Kidney tubule cell (primary cell): ENCODE measurements at regions not wholly inside any gene's neighbourhood (a gene's known extent, or its start where the extent isn't known, plus 50 kb on each side); places are given as distances from the start of the nearest gene placed in this dataset.
A peak's percentile ranks its signal among the peaks of the same experiment; 100 is the strongest.
"Not testable (repeated sequence)": the region's sequence is repeated elsewhere in the genome, so short reads cannot be mapped to it uniquely, and the experiment has no call there.

Experiments used
- DNase-seq: peaks from one replicate; pipeline ENCODE4 v3.0.0-alpha.2; 2018; ENCODE audit warnings: low spot score

GRCh38 chr4:59615316-59615715 lies 1584.8 kb upstream of the ADGRL3 start:
- DNase-seq = no peak

GRCh38 chr4:59629348-59629747 lies 1570.8 kb upstream of the ADGRL3 start:
- no peak for DNase-seq

- DNase-seq = no peak
Measured at GRCh38 chr4:59630235-59630634, 1569.9 kb upstream of the ADGRL3 start.

- DNase-seq = no peak
Measured at GRCh38 chr4:59630922-59631321, 1569.2 kb upstream of the ADGRL3 start.

DNA sequence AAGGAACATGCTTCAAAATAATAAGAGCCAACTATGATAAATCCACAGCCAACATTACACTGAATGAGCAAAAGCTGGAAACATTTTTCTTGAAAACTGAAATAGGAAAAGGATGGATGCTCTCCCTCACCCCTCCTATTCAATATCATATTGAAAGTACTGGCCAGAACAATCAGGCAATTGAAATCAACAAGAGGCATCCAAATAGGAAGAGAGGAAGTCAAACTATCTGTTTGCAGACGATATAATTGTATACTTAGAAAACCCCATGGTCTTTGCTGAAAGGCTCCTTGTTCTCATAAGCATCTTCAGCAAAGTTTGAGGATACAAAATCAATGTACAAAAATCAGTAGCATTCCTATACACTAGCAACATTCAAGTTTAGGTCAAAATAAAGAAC lies 1562.5 kb upstream of the ADGRL3 start:
- DNase-seq = no peak

GRCh38 chr4:59643682-59644081 lies 1556.4 kb upstream of the ADGRL3 start:
- DNase-seq = no peak

- DNase-seq = no peak
Measured at GRCh38 chr4:59644765-59645164, 1555.4 kb upstream of the ADGRL3 start.

GRCh38 chr4:59646082-59646481 lies 1554.0 kb upstream of the ADGRL3 start:
- DNase-seq = no peak

DNA sequence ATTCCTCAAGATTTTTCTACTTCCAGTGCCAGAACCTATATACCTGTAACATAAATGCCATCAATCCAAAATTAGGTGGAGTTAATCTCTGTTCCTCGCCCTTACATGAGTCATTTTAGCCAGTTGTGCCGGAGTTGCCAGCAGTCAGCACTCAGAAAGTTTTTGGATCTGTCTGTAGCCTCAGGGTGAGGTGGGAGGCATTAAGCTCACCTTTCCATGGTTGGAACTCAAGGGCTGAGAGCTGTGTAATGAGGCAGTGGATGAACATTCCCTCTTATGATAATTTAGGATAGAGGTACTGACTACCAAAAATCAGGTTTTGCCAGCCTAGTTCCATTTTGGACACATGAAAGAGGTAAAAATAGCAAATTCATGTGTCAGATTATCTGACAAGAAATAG lies 1553.1 kb upstream of the ADGRL3 start:
- DNase-seq = no peak

- no peak for DNase-seq
Measured at GRCh38 chr4:59647500-59647899, 1552.6 kb upstream of the ADGRL3 start.

DNA sequence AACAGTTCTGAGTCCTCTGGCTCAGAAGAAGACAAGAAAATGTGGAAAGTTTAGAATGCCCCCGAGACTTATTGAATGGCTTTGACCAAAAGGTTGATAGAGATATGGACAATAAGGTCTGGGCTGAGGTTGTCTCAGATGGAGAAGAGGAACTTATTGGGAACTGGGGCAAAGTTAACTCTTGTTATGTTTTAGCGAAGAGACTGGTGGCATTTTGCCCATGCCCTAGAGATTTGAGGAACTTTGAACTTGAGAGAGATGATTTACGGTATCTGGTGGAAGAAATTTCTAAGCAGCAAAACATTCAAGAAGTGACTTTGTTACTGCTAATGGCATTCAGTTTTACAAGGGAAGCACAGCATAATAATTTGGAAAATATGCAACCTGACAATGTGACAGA lies 1549.3 kb upstream of the ADGRL3 start:
- no peak for DNase-seq

DNA sequence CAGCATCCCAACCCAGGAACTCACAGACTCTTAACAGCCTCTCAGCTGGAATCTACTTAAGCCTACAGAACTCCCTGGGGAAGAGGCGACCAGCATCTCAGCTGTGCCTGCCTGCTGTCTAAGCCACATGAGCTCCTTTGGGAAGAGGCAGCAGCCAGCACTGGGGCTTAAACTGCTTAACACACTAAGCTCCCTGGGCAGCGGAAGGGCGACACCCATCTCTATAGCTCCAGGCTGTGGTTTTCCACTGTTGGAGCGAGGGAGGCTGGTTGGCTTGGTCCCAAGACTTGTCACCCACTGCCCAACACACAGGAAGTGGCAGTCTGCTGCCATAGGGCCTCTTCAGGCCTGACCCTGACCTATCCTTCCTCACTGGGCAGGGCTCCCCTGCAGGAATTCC lies 1544.1 kb upstream of the ADGRL3 start:
- peak; percentile 1 for DNase-seq

- DNase-seq = no peak
Measured at GRCh38 chr4:59664771-59665170, 1535.4 kb upstream of the ADGRL3 start.

GRCh38 chr4:59666645-59667044 lies 1533.5 kb upstream of the ADGRL3 start:
- DNase-seq = no peak

GRCh38 chr4:59671037-59671436 lies 1529.1 kb upstream of the ADGRL3 start:
- peak; percentile 52 for DNase-seq

GRCh38 chr4:59676389-59676788 lies 1523.7 kb upstream of the ADGRL3 start:
- DNase-seq = no peak

- DNase-seq = not testable (repeated sequence)
Measured at GRCh38 chr4:59676992-59677391, 1523.1 kb upstream of the ADGRL3 start.

GRCh38 chr4:59685626-59686025 lies 1514.5 kb upstream of the ADGRL3 start:
- DNase-seq = no peak

GRCh38 chr4:59689149-59689548 lies 1511.0 kb upstream of the ADGRL3 start:
- no peak for DNase-seq

DNA sequence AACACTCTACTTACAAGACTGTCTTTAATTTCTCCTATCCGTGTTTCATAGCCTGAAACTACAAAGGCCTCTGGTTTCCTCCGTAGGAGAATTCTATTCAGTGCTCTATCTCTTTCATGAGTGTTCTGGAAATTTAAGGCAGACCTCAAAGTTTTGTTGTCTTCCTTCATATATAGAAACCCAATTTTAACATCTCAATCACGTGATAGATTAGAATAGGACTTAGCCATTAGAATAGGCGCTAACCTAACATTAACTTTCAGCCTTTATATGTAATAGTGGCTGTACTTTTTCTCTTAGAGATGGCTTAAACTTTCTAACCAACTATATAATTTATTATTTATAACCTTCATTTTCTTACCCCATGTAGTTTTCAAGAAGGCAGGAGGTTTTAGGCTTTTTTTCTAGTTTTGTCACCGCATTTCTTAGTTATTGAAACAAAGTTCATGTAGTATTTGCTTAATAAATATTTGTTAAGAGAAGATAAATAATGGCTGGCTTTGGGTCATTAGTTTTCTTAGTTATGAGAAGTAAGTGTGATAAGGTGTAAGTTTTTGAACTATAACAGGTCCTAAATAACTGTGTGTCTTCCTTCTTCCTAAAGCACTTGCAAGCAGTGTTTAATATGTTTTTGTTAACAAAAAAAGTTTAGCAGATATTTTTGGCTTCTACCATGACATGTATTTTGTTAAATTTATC lies 1504.6 kb upstream of the ADGRL3 start:
- DNase-seq = no peak

DNA sequence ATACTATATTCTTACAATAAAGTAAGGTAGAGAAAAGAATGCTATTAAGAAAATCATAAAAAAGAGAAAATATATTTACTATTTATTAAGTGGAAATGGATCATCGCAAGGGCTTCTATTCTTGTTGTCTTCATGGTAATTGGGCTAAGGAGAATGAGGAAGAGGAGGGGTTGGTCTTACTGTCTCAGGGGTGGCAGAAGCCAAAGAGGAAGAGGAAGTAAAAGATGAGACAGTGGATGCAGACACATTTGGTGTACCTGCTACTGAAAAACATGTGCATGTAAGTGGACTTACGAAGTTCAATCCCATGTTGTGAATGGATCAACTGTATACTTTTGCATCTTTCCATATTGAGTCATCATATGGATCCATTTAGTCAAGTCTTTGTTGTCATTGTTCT lies 1502.1 kb upstream of the ADGRL3 start:
- no peak for DNase-seq

DNA sequence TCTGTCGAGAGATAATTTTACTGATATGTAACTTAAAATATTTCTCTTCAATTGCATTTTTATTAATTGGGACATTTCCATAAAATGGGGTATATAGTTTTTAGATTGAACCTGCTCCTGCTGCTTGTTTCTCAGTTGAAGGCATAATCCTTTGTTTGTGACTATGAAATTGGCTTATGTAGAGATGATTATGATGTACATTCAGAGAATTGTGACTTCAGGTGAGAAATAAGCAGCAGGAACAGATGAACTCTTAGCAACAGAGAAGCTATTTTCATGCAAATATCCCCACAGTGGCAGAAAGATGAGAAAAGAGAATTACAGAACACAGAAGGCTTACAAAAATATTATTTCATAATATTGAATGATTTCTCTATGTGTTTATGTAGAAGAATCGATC lies 1499.5 kb upstream of the ADGRL3 start:
- DNase-seq = no peak

- no peak for DNase-seq
Measured at GRCh38 chr4:59704616-59705015, 1495.5 kb upstream of the ADGRL3 start.

- no peak for DNase-seq
Measured at GRCh38 chr4:59712470-59712869, 1487.7 kb upstream of the ADGRL3 start.

DNA sequence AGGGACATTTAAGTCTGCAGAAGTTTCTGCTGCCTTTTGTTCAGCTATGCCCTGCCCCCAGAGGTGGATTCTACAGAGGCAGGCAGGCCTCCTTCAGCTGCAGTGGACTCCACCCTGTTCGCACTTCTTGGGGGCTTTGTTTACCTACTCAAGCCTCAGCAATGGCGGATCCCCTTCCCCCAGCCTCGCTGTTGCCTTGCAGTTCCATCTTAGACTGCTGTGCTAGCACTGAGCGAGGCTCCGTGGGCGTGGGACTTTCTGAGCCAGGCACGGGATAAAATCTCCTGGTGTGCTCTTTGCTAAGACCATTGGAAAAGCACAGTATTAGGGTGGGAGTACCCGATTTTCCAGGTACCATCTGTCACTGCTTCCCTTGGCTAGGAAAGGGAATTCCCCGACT lies 1475.8 kb upstream of the ADGRL3 start:
- DNase-seq = not testable (repeated sequence)
